T-cell (primary cell): ENCODE measurements at regions not wholly inside any gene's neighbourhood (a gene's known extent, or its start where the extent isn't known, plus 50 kb on each side); places are given as distances from the start of the nearest gene placed in this dataset.

Experiments
- ATAC-seq, 4 experiments: fragments of 200-7000 bp in 3 of 4; fragments of 150-1000 bp in 1 of 4; cut with Tn5 transposase; replicated peaks in 1 of 4; 1 replicate in 3 of 4; 2 replicates in 1 of 4; pipeline ENCODE4 v1.10.0; 2021; ENCODE audit warnings: moderate library complexity in 3 of 4, mild to moderate bottlenecking in 2 of 4, moderate number of reproducible peaks in 1 of 4
- CTCF ChIA-PET, 2 donors: fragments of 300-600 bp; sonication (Branson Sonifier 250); formaldehyde crosslinking; loops; one replicate each; lab custom pipeline; 2022; ENCODE audit warnings: antibody characterized with exemption in 2 of 2; lab: Charles Lee
- POLR2A ChIA-PET, 2 donors: fragments of 300-600 bp; sonication (Branson Sonifier 250); formaldehyde crosslinking; loops; one replicate each; lab custom pipeline; 2022; ENCODE audit warnings: antibody characterized with exemption in 2 of 2; lab: Charles Lee
- DNase-seq, 35 experiments: peaks; one replicate each; pipeline versions ENCODE4 v3.0.0 to v3.0.0-alpha.2; 2013 to 2023
- H3K27ac ChIP-seq: one replicate; pipeline ENCODE4 v1.5.1; 2013; ENCODE audit warnings: low read length
- H3K27me3 ChIP-seq, 2 experiments: replicated peaks in 1 of 2; 1 replicate in 1 of 2; 2 replicates in 1 of 2; pipeline versions ENCODE4 v1.6.1 to v1.7.0; 2013; ENCODE audit warnings: low read length in 1 of 2, mixed read lengths in 1 of 2; ENCODE audit not compliant: control insufficient read depth in 2 of 2, insufficient read depth in 2 of 2; ENCODE audit errors: extremely low read depth in 1 of 2
- H3K36me3 ChIP-seq, 2 donors: 1 replicate in 1 of 2; 2 replicates in 1 of 2; pipeline versions ENCODE4 v1.6.1 to v1.7.0; 2013; ENCODE audit warnings: low read length in 1 of 2; ENCODE audit not compliant: control insufficient read depth in 2 of 2, insufficient read depth in 1 of 2; ENCODE audit errors: extremely low read depth in 1 of 2
- H3K4me1 ChIP-seq, 2 experiments: 1 replicate in 1 of 2; 2 replicates in 1 of 2; pipeline versions ENCODE4 v1.6.1 to v1.7.0; 2013; ENCODE audit warnings: low read length in 2 of 2, mixed read lengths in 1 of 2; ENCODE audit not compliant: insufficient read depth in 2 of 2, control insufficient read depth in 1 of 2; ENCODE audit errors: extremely low read depth in 1 of 2
- H3K4me3 ChIP-seq, 2 donors: 1 replicate in 1 of 2; 2 replicates in 1 of 2; pipeline versions ENCODE4 v1.5.1 to v1.7.0; 2013; ENCODE audit warnings: mild to moderate bottlenecking in 2 of 2, low read length in 1 of 2, moderate library complexity in 1 of 2; ENCODE audit not compliant: control insufficient read depth in 1 of 2; ENCODE audit errors: extremely low read depth in 1 of 2
- H3K9me3 ChIP-seq: 2 replicates; pipeline ENCODE4 v1.7.0; 2013
- H3K27ac Mint-ChIP-seq, 2 donors: one replicate each; pipeline ENCODE4 v1.8.0; 2020 to 2021; ENCODE audit warnings: mild to moderate bottlenecking in 2 of 2, mixed read lengths in 2 of 2
- H3K27me3 Mint-ChIP-seq, 2 donors: one replicate each; pipeline ENCODE4 v1.8.0; 2021 to 2022; ENCODE audit warnings: mixed read lengths in 2 of 2
- H3K36me3 Mint-ChIP-seq: one replicate; pipeline ENCODE4 v1.8.0; 2021; ENCODE audit warnings: mixed read lengths
- H3K4me1 Mint-ChIP-seq, 3 donors: one replicate each; pipeline ENCODE4 v1.8.0; 2020 to 2022; ENCODE audit warnings: mixed read lengths in 3 of 3, mild to moderate bottlenecking in 1 of 3
- H3K4me3 Mint-ChIP-seq, 3 donors: one replicate each; pipeline ENCODE4 v1.8.0; 2020 to 2022; ENCODE audit warnings: mild to moderate bottlenecking in 3 of 3, mixed read lengths in 3 of 3, moderate library complexity in 3 of 3
- H3K9me3 Mint-ChIP-seq, 3 donors: one replicate each; pipeline ENCODE4 v1.8.0; 2020 to 2022; ENCODE audit warnings: mixed read lengths in 3 of 3
- WGBS: methylation state at CpG from one replicate; pipeline ENCODE4 v1.1.5; 2013; ENCODE audit warnings: missing lambda C conversion rate; ENCODE audit not compliant: insufficient coverage; 5-methylcytosine and 5-hydroxymethylcytosine counted together

DNA sequence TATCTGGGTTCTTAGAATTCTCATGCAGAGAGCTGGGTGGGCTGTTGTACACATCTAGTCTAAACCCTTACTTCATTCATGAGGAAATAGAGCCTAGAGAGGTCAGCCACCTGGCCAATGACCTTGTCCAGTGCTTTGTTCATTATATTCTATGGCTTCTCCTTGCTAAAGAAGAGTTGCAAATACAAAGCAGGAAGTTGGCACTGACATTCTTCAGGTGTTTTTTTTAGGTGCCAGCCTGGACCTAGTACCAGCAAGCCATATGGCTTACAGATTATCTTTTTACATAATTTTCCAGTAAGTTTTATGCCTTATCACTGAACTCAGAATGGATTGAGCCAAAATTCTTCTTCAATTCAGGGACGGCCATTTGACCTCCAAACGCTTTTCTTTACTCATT, 54.7 kb upstream of the PGM2 start:
- Mint-ChIP-seq H3K36me3 (no peaks in the 10 kb centered on the region), H3K9me3 (no peaks in the 10 kb centered on the region), H3K4me1 (peaks cover 0 to 17% (median 5%) of the 10 kb centered on the region in 3 donors), H3K27me3 (no peaks in the 10 kb centered on the region), H3K4me3 (no peak overlapping the region), H3K27ac (no peak overlapping the region)
- H3K27me3 ChIP-seq: no peaks in the 10 kb centered on the region
- no peaks in the 10 kb centered on the region for H3K36me3 ChIP-seq
- POLR2A ChIA-PET: no interaction called here
- WGBS: no CpG with 5 or more reads among the region's 2 CpGs
- DNase-seq (no peak), ATAC-seq (no peak)
- no peaks in the 10 kb centered on the region for H3K9me3 ChIP-seq
- CTCF ChIA-PET: no interaction called here
- no peak overlapping the region for H3K27ac ChIP-seq
- H3K4me1 ChIP-seq: peaks cover 0 to 6% of the 10 kb centered on the region in 2 experiments
- H3K4me3 ChIP-seq: no peak overlapping the region

DNA sequence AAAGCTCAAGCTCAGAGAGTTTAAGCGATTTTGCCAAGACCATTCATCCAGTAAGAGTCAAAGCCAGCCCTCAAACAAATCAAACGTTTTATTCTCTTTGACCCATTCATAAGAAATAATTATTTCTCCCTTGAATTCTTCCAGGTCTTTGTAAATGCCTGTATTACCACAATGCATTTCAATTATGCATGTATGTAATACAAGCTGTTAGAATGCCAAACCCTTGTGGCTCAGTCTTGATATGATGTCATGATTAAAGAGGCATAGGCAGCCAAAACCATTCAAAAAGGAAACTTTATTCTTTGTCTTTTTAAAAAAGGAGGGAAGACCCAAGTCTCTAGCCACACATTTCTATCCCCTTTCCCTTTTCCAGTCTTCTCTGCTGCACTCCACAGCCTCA, 56.5 kb upstream of the PGM2 start:
- peaks cover 0 to 18% (median 5%) of the 10 kb centered on the region in 3 donors for H3K4me1 Mint-ChIP-seq
- no peaks in the 10 kb centered on the region for H3K9me3 Mint-ChIP-seq
- no peaks in the 10 kb centered on the region for H3K9me3 ChIP-seq
- ChIA-PET CTCF (interaction anchor here in 1 of 2 donors (1.0 kb wide), 1 partner anchor 24 kb away, joined by 3 read pairs; no protein-coding TSS in a partner anchor), POLR2A (no interaction called here)
- no peak overlapping the region for H3K27ac ChIP-seq
- H3K4me3 Mint-ChIP-seq: no peak overlapping the region
- no peak overlapping the region for H3K27ac Mint-ChIP-seq
- WGBS: no CpG with 5 or more reads among the region's 2 CpGs
- no peak for ATAC-seq
- H3K36me3 Mint-ChIP-seq: no peaks in the 10 kb centered on the region
- no peaks in the 10 kb centered on the region for H3K27me3 Mint-ChIP-seq
- H3K27me3 ChIP-seq: no peaks in the 10 kb centered on the region
- no peak overlapping the region for H3K4me3 ChIP-seq
- no peaks in the 10 kb centered on the region for H3K36me3 ChIP-seq
- DNase-seq: no peak
- H3K4me1 ChIP-seq: peaks cover 0 to 6% of the 10 kb centered on the region in 2 experiments

DNA sequence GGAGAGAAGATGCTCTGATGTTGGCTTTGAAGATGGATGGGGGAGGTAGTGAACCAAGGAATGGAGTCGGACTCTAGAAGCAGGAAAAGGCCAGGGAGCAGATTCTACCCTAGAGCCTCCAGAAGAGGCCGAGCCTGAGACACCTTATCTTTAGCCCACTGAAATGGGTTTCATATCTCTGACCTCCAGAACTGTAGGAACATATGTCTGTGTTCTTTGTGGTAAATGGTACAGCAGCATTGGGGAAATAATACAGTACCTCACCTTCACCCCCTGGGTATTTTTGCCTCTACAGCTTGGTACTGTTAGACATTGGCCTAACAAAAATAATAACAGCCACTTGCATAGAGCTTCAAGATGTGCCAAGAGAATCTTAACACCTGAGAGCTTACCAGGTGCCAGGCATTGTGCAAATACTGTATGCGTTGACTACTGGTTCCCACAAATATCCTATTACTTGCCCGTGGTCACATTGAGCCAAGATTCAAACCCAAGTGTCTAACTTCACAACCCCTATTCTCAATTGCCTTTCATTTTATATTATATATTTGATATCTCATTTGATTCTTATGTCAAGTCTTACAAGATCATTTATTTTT, 57.0 kb upstream of the PGM2 start:
- no peaks in the 10 kb centered on the region for H3K9me3 ChIP-seq
- Mint-ChIP-seq H3K27me3 (no peaks in the 10 kb centered on the region), H3K4me3 (no peak overlapping the region), H3K9me3 (no peaks in the 10 kb centered on the region), H3K36me3 (no peaks in the 10 kb centered on the region), H3K4me1 (peaks cover 0 to 18% (median 5%) of the 10 kb centered on the region in 3 donors), H3K27ac (no peak overlapping the region)
- no peak overlapping the region for H3K27ac ChIP-seq
- 100% methylated on average over 1 of the region's 4 CpGs for WGBS
- no peak for ATAC-seq
- POLR2A ChIA-PET: no interaction called here
- H3K27me3 ChIP-seq: no peaks in the 10 kb centered on the region
- H3K4me3 ChIP-seq: no peak overlapping the region
- DNase-seq: no peak
- H3K36me3 ChIP-seq: no peaks in the 10 kb centered on the region
- CTCF ChIA-PET: no interaction called here
- peaks cover 0 to 6% of the 10 kb centered on the region in 2 experiments for H3K4me1 ChIP-seq

DNA sequence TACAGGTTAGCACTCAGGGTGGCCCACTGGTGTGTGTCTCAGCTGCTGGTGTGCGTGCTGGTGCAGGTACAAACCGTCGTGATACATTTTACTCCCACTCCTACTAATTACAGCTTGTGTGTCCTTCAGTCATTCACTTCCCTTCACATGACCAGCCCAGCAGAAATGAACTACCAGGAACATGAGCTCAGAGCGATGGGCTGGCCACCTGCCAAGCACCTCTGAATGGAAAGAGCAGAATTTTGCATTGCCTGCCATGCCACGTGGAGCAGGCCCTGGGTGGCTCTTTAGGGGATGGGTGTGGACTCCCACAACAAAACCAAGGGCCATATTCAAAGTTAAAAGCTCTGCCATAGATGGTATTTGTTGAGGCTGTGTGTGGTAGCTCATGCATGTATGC, 58.9 kb upstream of the PGM2 start:
- H3K36me3 ChIP-seq: no peaks in the 10 kb centered on the region
- 73% methylated on average over 3 of the region's 5 CpGs for WGBS
- Mint-ChIP-seq H3K27ac (no peak overlapping the region), H3K9me3 (no peaks in the 10 kb centered on the region), H3K36me3 (no peaks in the 10 kb centered on the region), H3K27me3 (no peaks in the 10 kb centered on the region), H3K4me3 (no peak overlapping the region), H3K4me1 (peaks cover 0 to 18% (median 5%) of the 10 kb centered on the region in 3 donors)
- CTCF ChIA-PET: no interaction called here
- ATAC-seq (no peak), DNase-seq (no peak)
- peaks cover 0 to 6% of the 10 kb centered on the region in 2 experiments for H3K4me1 ChIP-seq
- no peak overlapping the region for H3K27ac ChIP-seq
- no peak overlapping the region for H3K4me3 ChIP-seq
- POLR2A ChIA-PET: no interaction called here
- no peaks in the 10 kb centered on the region for H3K9me3 ChIP-seq
- no peaks in the 10 kb centered on the region for H3K27me3 ChIP-seq

DNA sequence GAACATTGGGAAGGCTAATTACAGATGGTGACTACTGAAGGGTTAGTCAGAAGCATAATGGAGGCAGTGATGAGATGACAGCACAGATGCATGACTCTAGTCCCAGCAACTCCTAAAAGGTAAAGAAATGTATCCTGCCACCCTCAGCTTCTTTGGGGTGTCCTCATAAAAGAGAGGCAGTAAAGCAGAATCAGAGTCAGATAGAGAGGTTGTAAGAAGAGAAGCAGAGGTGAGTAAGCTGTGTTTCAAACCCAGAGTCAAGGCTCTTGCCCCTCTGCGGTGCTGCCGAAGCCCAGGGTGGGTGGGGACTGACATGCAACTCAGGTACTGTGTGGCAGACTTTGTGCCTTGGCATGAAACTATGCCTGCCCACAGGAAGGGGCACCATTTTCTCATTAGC, 59.5 kb upstream of the PGM2 start:
- H3K9me3 ChIP-seq: no peaks in the 10 kb centered on the region
- H3K27me3 Mint-ChIP-seq: no peaks in the 10 kb centered on the region
- no peak overlapping the region for H3K27ac Mint-ChIP-seq
- no peak overlapping the region for H3K4me3 ChIP-seq
- CTCF ChIA-PET: no interaction called here
- H3K36me3 Mint-ChIP-seq: no peaks in the 10 kb centered on the region
- H3K4me1 Mint-ChIP-seq: peaks cover 0 to 18% (median 5%) of the 10 kb centered on the region in 3 donors
- no peak overlapping the region for H3K4me3 Mint-ChIP-seq
- peaks cover 0 to 6% of the 10 kb centered on the region in 2 experiments for H3K4me1 ChIP-seq
- no peak for ATAC-seq
- POLR2A ChIA-PET: no interaction called here
- no peaks in the 10 kb centered on the region for H3K36me3 ChIP-seq
- no peaks in the 10 kb centered on the region for H3K27me3 ChIP-seq
- WGBS: 93% methylated on average over 2 of the region's 2 CpGs
- DNase-seq: no peak
- H3K9me3 Mint-ChIP-seq: no peaks in the 10 kb centered on the region
- H3K27ac ChIP-seq: no peak overlapping the region

DNA sequence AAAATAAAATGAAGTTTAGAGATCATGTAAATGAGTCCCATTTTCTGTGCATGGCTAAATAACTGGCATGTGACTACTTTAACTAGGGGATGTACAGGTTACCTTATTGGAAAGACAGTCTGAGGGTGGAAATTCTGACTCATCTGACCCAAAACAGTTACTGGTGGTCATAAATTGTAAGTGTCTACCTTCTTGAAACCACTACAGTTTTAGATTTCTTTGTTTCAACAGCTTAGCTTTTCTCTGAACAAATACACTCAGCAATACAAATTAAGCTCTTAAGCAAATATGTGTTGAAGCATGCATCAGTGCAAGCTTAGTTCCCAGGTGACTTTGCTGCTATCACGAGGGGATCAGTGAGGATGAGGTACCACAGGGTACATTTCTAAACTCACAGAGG, 60.7 kb upstream of the PGM2 start:
- no peaks in the 10 kb centered on the region for H3K9me3 Mint-ChIP-seq
- CTCF ChIA-PET: no interaction called here
- WGBS: no CpG with 5 or more reads among the region's 1 CpG
- H3K4me1 Mint-ChIP-seq: peaks cover 0 to 18% (median 5%) of the 10 kb centered on the region in 3 donors
- DNase-seq: no peak
- H3K4me3 Mint-ChIP-seq: no peak overlapping the region
- H3K4me3 ChIP-seq: no peak overlapping the region
- H3K36me3 ChIP-seq: no peaks in the 10 kb centered on the region
- H3K27ac Mint-ChIP-seq: no peak overlapping the region
- no peaks in the 10 kb centered on the region for H3K27me3 Mint-ChIP-seq
- no peak overlapping the region for H3K27ac ChIP-seq
- no peaks in the 10 kb centered on the region for H3K36me3 Mint-ChIP-seq
- ATAC-seq: no peak
- H3K27me3 ChIP-seq: peaks cover 0 to 4% of the 10 kb centered on the region in 2 experiments
- no peaks in the 10 kb centered on the region for H3K9me3 ChIP-seq
- POLR2A ChIA-PET: no interaction called here
- peaks cover 0 to 6% of the 10 kb centered on the region in 2 experiments for H3K4me1 ChIP-seq
